Activated CD4-positive, alpha-beta T cell treated with anti-CD3 and anti-CD28 coated beads, Interleukin-2, amount 50 U/mL, for 4 hours (primary cell): ENCODE measurements at regions not wholly inside any gene's neighbourhood (a gene's known extent, or its start where the extent isn't known, plus 50 kb on each side); places are given as distances from the start of the nearest gene placed in this dataset.

ENCODE experiments used
- DNase-seq, 2 experiments: peaks; one replicate each; pipeline ENCODE4 v3.0.0-alpha.2; 2020

- DNase-seq: no peak
Observed at GRCh38 chr3:72586694-72587093, 261.6 kb downstream of the SHQ1 start.

- no peak for DNase-seq
Observed at GRCh38 chr3:72585966-72586365, 262.3 kb downstream of the SHQ1 start.

GRCh38 chr3:72584262-72584661 is 264.0 kb downstream of the SHQ1 start:
- no peak for DNase-seq

GRCh38 chr3:72582963-72583362 is 265.3 kb downstream of the SHQ1 start:
- DNase-seq: no peak

- DNase-seq: no peak
Observed at GRCh38 chr3:72582211-72582878, 265.9 kb downstream of the SHQ1 start.

- DNase-seq: no peak
Observed at GRCh38 chr3:72580900-72581299, 267.3 kb downstream of the SHQ1 start.

- DNase-seq: no peak
Observed at GRCh38 chr3:72580246-72580756, 267.9 kb downstream of the SHQ1 start.

- no peak for DNase-seq
Observed at GRCh38 chr3:72579581-72580245, 268.5 kb downstream of the SHQ1 start.

- DNase-seq: no peak
Observed at GRCh38 chr3:72579191-72579580, 269.1 kb downstream of the SHQ1 start.

GRCh38 chr3:72577190-72577589 is 271.1 kb downstream of the SHQ1 start:
- no peak for DNase-seq

GRCh38 chr3:72576563-72576962 is 271.7 kb downstream of the SHQ1 start:
- no peak for DNase-seq

- DNase-seq: no peak
Observed at GRCh38 chr3:72574144-72574543, 274.1 kb downstream of the SHQ1 start.

- no peak for DNase-seq
Observed at GRCh38 chr3:72573051-72573450, 275.2 kb downstream of the SHQ1 start.

- no peak for DNase-seq
Observed at GRCh38 chr3:72572489-72573007, 275.7 kb downstream of the SHQ1 start.

- no peak for DNase-seq
Observed at GRCh38 chr3:72571638-72572114, 276.6 kb downstream of the SHQ1 start.

- DNase-seq: no peak
Observed at GRCh38 chr3:72571052-72571451, 277.2 kb downstream of the SHQ1 start.

GRCh38 chr3:72569754-72570440 is 278.3 kb downstream of the SHQ1 start:
- no peak for DNase-seq

GRCh38 chr3:72568083-72568482 is 280.2 kb downstream of the SHQ1 start:
- DNase-seq: no peak

- DNase-seq: no peak
Observed at GRCh38 chr3:72567474-72567873, 280.8 kb downstream of the SHQ1 start.

GRCh38 chr3:72565593-72565992 is 282.7 kb downstream of the SHQ1 start:
- no peak for DNase-seq

- DNase-seq: no peak
Observed at GRCh38 chr3:72563690-72564370, 284.4 kb downstream of the SHQ1 start.

GRCh38 chr3:72560846-72561675 is 287.2 kb downstream of the SHQ1 start:
- no peak for DNase-seq
